H1 (cell line): ENCODE measurements at regions not wholly inside any gene's neighbourhood (a gene's known extent, or its start where the extent isn't known, plus 50 kb on each side); places are given as distances from the start of the nearest gene placed in this dataset.

Experiments used
- CTCF ChIA-PET: fragments of 300-600 bp; sonication (Branson Sonifier 250); formaldehyde crosslinking; loops from one replicate; lab custom pipeline; 2021; ENCODE audit not compliant: partially characterized antibody; lab: Charles Lee
- POLR2A ChIA-PET: fragments of 300-600 bp; sonication (Branson Sonifier 250); formaldehyde crosslinking; loops from one replicate; lab custom pipeline; 2021; ENCODE audit warnings: inconsistent platforms; ENCODE audit not compliant: partially characterized antibody; lab: Charles Lee
- DNase-seq, 2 experiments: peaks; one replicate each; pipeline versions ENCODE4 v3.0.0 to v3.0.0-alpha.2; 2010 to 2022; ENCODE audit warnings: low spot score in 2 of 2, low read depth in 1 of 2, mixed read lengths in 1 of 2
- FAIRE-seq: peaks from 2 replicates; lab custom pipeline; 2011; peaks lifted over from hg19 to GRCh38; lab: Jason Lieb, UNC
- H2AFZ ChIP-seq: 2 replicates; pipeline ENCODE4 v1.8.1; 2012; ENCODE audit warnings: low read length, inconsistent platforms
- H2AK5ac ChIP-seq: 2 replicates; pipeline ENCODE4 v1.6.1; 2013; ENCODE audit warnings: low read depth, low read length
- H2BK120ac ChIP-seq: replicated peaks from 2 replicates; pipeline ENCODE3; 2013; ENCODE audit warnings: low read depth, low read length, inconsistent platforms
- H2BK12ac ChIP-seq: 2 replicates; pipeline ENCODE4 v1.6.1; 2013; ENCODE audit warnings: low read depth, low read length
- H2BK15ac ChIP-seq: 2 replicates; pipeline ENCODE4 v1.6.1; 2013; ENCODE audit warnings: low read length
- H2BK20ac ChIP-seq: 2 replicates; pipeline ENCODE4 v1.6.1; 2013; ENCODE audit warnings: low read length
- H2BK5ac ChIP-seq: 2 replicates; pipeline ENCODE4 v1.6.1; 2013; ENCODE audit warnings: low read depth, low read length
- H3K14ac ChIP-seq: 2 replicates; pipeline ENCODE4 v1.6.1; 2013; ENCODE audit warnings: inconsistent platforms; ENCODE audit not compliant: insufficient read length
- H3K18ac ChIP-seq: 2 replicates; pipeline ENCODE4 v1.6.1; 2013; ENCODE audit warnings: low read length; ENCODE audit errors: extremely low read depth
- H3K23ac ChIP-seq: 2 replicates; pipeline ENCODE4 v1.6.1; 2013; ENCODE audit warnings: inconsistent platforms; ENCODE audit not compliant: insufficient read length
- H3K23me2 ChIP-seq: 2 replicates; pipeline ENCODE4 v1.6.1; 2013; ENCODE audit warnings: low read depth, low read length
- H3K27ac ChIP-seq: 2 replicates; pipeline ENCODE4 v1.6.1; 2011; ENCODE audit warnings: low read depth, low read length, inconsistent platforms
- H3K27me3 ChIP-seq, 4 experiments: replicated peaks in 1 of 4; 1 replicate in 1 of 4; 2 replicates in 3 of 4; pipeline versions ENCODE4 v1.6.1 to v1.8.1; 2011 to 2013; ENCODE audit warnings: low read length in 3 of 4, mild to moderate bottlenecking in 3 of 4, inconsistent platforms in 2 of 4, mixed read lengths in 2 of 4, moderate library complexity in 1 of 4; ENCODE audit not compliant: control insufficient read depth in 3 of 4, insufficient read depth in 3 of 4; ENCODE audit errors: extremely low read depth in 1 of 4
- H3K36me3 ChIP-seq, 4 experiments: 2 replicates each; pipeline versions ENCODE4 v1.6.1 to v1.8.1; 2011 to 2013; ENCODE audit warnings: mild to moderate bottlenecking in 4 of 4, low read length in 3 of 4, moderate library complexity in 2 of 4, control low read depth in 1 of 4, inconsistent platforms in 1 of 4; ENCODE audit not compliant: insufficient read depth in 4 of 4, control insufficient read depth in 2 of 4
- H3K4ac ChIP-seq: replicated peaks from 2 replicates; pipeline ENCODE3; 2013; ENCODE audit warnings: low read length, low read depth, mixed read lengths, inconsistent platforms; ENCODE audit not compliant: insufficient read length
- H3K4me1 ChIP-seq, 4 experiments: replicated peaks in 1 of 4; 1 replicate in 1 of 4; 2 replicates in 3 of 4; pipeline versions ENCODE4 v1.6.1 to v1.8.1; 2011 to 2013; ENCODE audit warnings: low read length in 3 of 4, inconsistent platforms in 2 of 4, mixed read lengths in 1 of 4; ENCODE audit not compliant: insufficient read depth in 4 of 4, control insufficient read depth in 3 of 4
- H3K4me2 ChIP-seq, 2 experiments: 2 replicates each; pipeline versions ENCODE4 v1.6.1 to v1.8.1; 2011 to 2013; ENCODE audit warnings: low read depth in 2 of 2, low read length in 2 of 2, control low read depth in 1 of 2, inconsistent platforms in 1 of 2, mild to moderate bottlenecking in 1 of 2; ENCODE audit not compliant: insufficient read depth in 1 of 2
- H3K4me3 ChIP-seq, 4 experiments: fragments of 200-600, 300-600 bp in 1 of 4; sonication (generic), shearing (Covaris generic), sonication (Bioruptor Twin) in 1 of 4; 2 replicates each; pipeline versions ENCODE4 v1.5.1 to v1.8.1; 2011 to 2016; ENCODE audit warnings: low read length in 4 of 4, low read depth in 3 of 4, control low read depth in 2 of 4, inconsistent platforms in 2 of 4, mild to moderate bottlenecking in 2 of 4, mixed read lengths in 1 of 4, moderate library complexity in 1 of 4; ENCODE audit not compliant: insufficient read depth in 2 of 4; ENCODE audit errors: extremely low read depth in 1 of 4
- H3K56ac ChIP-seq: replicated peaks from 2 replicates; pipeline ENCODE3; 2013; ENCODE audit warnings: low read depth, mild to moderate bottlenecking, mixed read lengths, low read length, inconsistent platforms; ENCODE audit not compliant: insufficient read length
- H3K79me1 ChIP-seq: 2 replicates; pipeline ENCODE4 v1.6.1; 2013; ENCODE audit warnings: low read depth, low read length, control low read depth
- H3K79me2 ChIP-seq, 2 experiments: 2 replicates each; pipeline versions ENCODE4 v1.6.1 to v1.8.1; 2012 to 2013; ENCODE audit warnings: low read length in 2 of 2, mild to moderate bottlenecking in 2 of 2, inconsistent platforms in 1 of 2; ENCODE audit not compliant: insufficient read depth in 2 of 2, control insufficient read depth in 1 of 2
- H3K9ac ChIP-seq, 4 experiments: replicated peaks in 1 of 4; 1 replicate in 1 of 4; 2 replicates in 3 of 4; pipeline versions ENCODE4 v1.6.1 to v1.8.1; 2011 to 2013; ENCODE audit warnings: low read depth in 3 of 4, low read length in 3 of 4, control low read depth in 2 of 4, mild to moderate bottlenecking in 2 of 4, moderate library complexity in 2 of 4, inconsistent platforms in 1 of 4; ENCODE audit errors: extremely low read depth in 1 of 4
- H3K9me3 ChIP-seq, 2 experiments: 2 replicates each; pipeline versions ENCODE4 v1.6.1 to v1.8.1; 2012 to 2013; ENCODE audit warnings: mild to moderate bottlenecking in 2 of 2, moderate library complexity in 2 of 2, control low read depth in 1 of 2, inconsistent platforms in 1 of 2, low read depth in 1 of 2, low read length in 1 of 2, mixed read lengths in 1 of 2; ENCODE audit not compliant: insufficient read depth in 2 of 2
- H4K20me1 ChIP-seq, 2 experiments: replicated peaks in 1 of 2; 2 replicates each; pipeline versions ENCODE3 to v1.8.1; 2011 to 2013; ENCODE audit warnings: inconsistent platforms in 2 of 2, low read length in 2 of 2, mild to moderate bottlenecking in 1 of 2; ENCODE audit not compliant: insufficient read depth in 2 of 2, control insufficient read depth in 1 of 2
- H4K5ac ChIP-seq: 2 replicates; pipeline ENCODE4 v1.6.1; 2013; ENCODE audit warnings: low read length, low read depth, mixed read lengths, inconsistent platforms; ENCODE audit not compliant: insufficient read length
- H4K8ac ChIP-seq: 2 replicates; pipeline ENCODE4 v1.8.0; 2013; ENCODE audit warnings: mild to moderate bottlenecking, moderate library complexity, low read length, inconsistent platforms; ENCODE audit not compliant: insufficient read depth; ENCODE audit errors: extremely low read depth
- H4K91ac ChIP-seq: replicated peaks from 2 replicates; pipeline ENCODE3; 2013; ENCODE audit warnings: low read length, mixed read lengths, inconsistent platforms; ENCODE audit not compliant: insufficient read length
- GABPA ChIP-seq: IDR thresholded peaks from 2 replicates; pipeline ENCODE4 v1.6.1; 2011; ENCODE audit warnings: mild to moderate bottlenecking, low read length, moderate library complexity, borderline replicate concordance; ENCODE audit not compliant: insufficient read depth
- KDM5A ChIP-seq: fragments of 200-600 bp; IDR thresholded peaks from 2 replicates; pipeline ENCODE4 v1.7.1; 2012; ENCODE audit warnings: mild to moderate bottlenecking, low read length, inconsistent platforms, mixed read lengths
- SP2 ChIP-seq: IDR thresholded peaks from 2 replicates; pipeline ENCODE4 v1.6.1; 2012; ENCODE audit warnings: mild to moderate bottlenecking, low read length, inconsistent platforms
- YY1 ChIP-seq: IDR thresholded peaks from 2 replicates; pipeline ENCODE4 v1.6.1; 2011; ENCODE audit warnings: low read depth, mild to moderate bottlenecking, low read length
- TF ChIP-seq, protein P1 (sequence below): IDR thresholded peaks from 2 replicates; pipeline ENCODE4 v1.6.1; 2012; ENCODE audit warnings: inconsistent platforms

- no peak overlapping the region for H3K14ac ChIP-seq
- no peaks in the 10 kb centered on the region for H4K20me1 ChIP-seq
- no peak overlapping the region for H2BK120ac ChIP-seq
- no peak overlapping the region for H2BK15ac ChIP-seq
- no peak overlapping the region for H4K5ac ChIP-seq
- peaks cover 0 to 5% of the 10 kb centered on the region in 2 experiments; a peak in 1 of 4 replicates for H3K9me3 ChIP-seq
- H3K79me1 ChIP-seq: no peaks in the 10 kb centered on the region
- POLR2A ChIA-PET: no interaction called here
- H3K4me1 ChIP-seq: peaks cover 0 to 5% (median 2%) of the 10 kb centered on the region in 4 experiments; a peak in 1 of 7 replicates
- no peak overlapping the region for H3K4me2 ChIP-seq
- H3K27me3 ChIP-seq: peaks cover 0 to 1% (median 0%) of the 10 kb centered on the region in 4 experiments; a peak in 1 of 7 replicates
- no peak overlapping the region for H3K23ac ChIP-seq
- H3K18ac ChIP-seq: no peak overlapping the region
- H4K91ac ChIP-seq: no peak overlapping the region
- H3K36me3 ChIP-seq: no peaks in the 10 kb centered on the region
- H3K4me3 ChIP-seq: no peak overlapping the region
- H2BK5ac ChIP-seq: no peak overlapping the region
- no peaks in the 10 kb centered on the region for H3K79me2 ChIP-seq
- no peak for FAIRE-seq
- H2BK12ac ChIP-seq: no peak overlapping the region
- DNase-seq: no peak
- H2AFZ ChIP-seq: no peak overlapping the region
- H3K27ac ChIP-seq: no peak overlapping the region
- H2BK20ac ChIP-seq: no peak overlapping the region
- CTCF ChIA-PET: no interaction called here
- no peak overlapping the region for H2AK5ac ChIP-seq
- H3K9ac ChIP-seq: no peak overlapping the region
- H3K56ac ChIP-seq: no peak overlapping the region
- H4K8ac ChIP-seq: no peak overlapping the region
- H3K23me2 ChIP-seq: no peaks in the 10 kb centered on the region
- no peak overlapping the region for H3K4ac ChIP-seq
- TF ChIP-seq YY1 (no peak), SP2 (no peak), KDM5A (no peak), GABPA (no peak)
- TF ChIP-seq, protein P1, sequence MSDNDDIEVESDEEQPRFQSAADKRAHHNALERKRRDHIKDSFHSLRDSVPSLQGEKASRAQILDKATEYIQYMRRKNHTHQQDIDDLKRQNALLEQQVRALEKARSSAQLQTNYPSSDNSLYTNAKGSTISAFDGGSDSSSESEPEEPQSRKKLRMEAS: no peak
These were observed 535.5 kb upstream of the CITED2 start for GRCh38 chr6:139909992-139910391.
